Heart left ventricle (tissue), 13 donors: ENCODE measurements at regions not wholly inside any gene's neighbourhood (a gene's known extent, or its start where the extent isn't known, plus 50 kb on each side); places are given as distances from the start of the nearest gene placed in this dataset.

Experiments
- POLR2A ChIP-seq, 2 donors: fragments of 450-650 bp; IDR thresholded peaks; one replicate each; pipeline ENCODE4 v1.6.1; 2017; ENCODE audit warnings: antibody characterized with exemption in 2 of 2, mild to moderate bottlenecking in 2 of 2, moderate library complexity in 2 of 2
- TF ChIP-seq, protein P1 (sequence below), 12 donors: fragments of 200-600 bp; sonication (generic) in 4 of 12; IDR thresholded peaks; one replicate each; pipeline versions ENCODE4 v1.5.0 to v1.8.0; 2018 to 2022; ENCODE audit warnings: antibody characterized with exemption in 12 of 12, mild to moderate bottlenecking in 5 of 12
- donor health status: ischemic (EF 13 %, LVEDD 7.1; RV severe dilation, severe dysfunction).
- donor health status: DM: no; HTN: yes; CAD: no.
- donor health status: DM: no; HTN: no; CAD: no.
- donor health status: ischemic (EF 25% LVEDD 6.9; RV normal size, moderate dysfunction).
- donor health status: ischemic (EF 25% LVEDD 5.7; RV mildly dilated, moderate dysfunction).
- donor health status: ischemic (EF 35%, LVEDD 5.7; RV mildly dilated, moderate dysfunction).
- donor health status: nonischemic (EF 11% LVEDD 7.7; RV severe dilation, severe dysfunction).
- donor health status: DM: yes; HTN: yes; CAD: no.
- donor health status: PGD.
- donor health status: ischemic (EF 29% LVEDD 5.4; RV normal size, mild dysfunction).
- donor health status: nonischemic (EF 23%, LVEDD 6.1; RV moderate dilation, normal function).

DNA sequence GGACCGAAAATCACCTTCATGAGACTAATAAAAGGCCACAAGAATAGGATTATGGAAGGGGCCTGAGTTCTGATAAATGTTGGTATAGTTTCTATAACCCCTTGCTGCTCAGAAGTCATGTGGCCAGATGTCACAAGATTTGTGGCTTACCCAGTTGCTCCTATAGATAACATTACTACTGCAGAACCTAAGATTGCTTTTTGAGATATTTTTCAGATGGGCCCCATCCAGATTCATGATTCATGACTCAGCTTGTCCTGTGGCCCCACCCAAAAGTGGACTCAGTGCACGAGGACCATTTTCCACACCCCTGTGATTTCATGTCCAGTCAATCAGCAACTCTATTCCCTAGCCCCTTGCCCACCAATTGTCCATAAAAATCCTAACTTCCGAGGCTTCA lies 209.0 kb downstream of the ACTR3B start:
- TF ChIP-seq POLR2A (IDR thresholded peaks at IDR 0.05) = no peak
- TF ChIP-seq, protein P1, sequence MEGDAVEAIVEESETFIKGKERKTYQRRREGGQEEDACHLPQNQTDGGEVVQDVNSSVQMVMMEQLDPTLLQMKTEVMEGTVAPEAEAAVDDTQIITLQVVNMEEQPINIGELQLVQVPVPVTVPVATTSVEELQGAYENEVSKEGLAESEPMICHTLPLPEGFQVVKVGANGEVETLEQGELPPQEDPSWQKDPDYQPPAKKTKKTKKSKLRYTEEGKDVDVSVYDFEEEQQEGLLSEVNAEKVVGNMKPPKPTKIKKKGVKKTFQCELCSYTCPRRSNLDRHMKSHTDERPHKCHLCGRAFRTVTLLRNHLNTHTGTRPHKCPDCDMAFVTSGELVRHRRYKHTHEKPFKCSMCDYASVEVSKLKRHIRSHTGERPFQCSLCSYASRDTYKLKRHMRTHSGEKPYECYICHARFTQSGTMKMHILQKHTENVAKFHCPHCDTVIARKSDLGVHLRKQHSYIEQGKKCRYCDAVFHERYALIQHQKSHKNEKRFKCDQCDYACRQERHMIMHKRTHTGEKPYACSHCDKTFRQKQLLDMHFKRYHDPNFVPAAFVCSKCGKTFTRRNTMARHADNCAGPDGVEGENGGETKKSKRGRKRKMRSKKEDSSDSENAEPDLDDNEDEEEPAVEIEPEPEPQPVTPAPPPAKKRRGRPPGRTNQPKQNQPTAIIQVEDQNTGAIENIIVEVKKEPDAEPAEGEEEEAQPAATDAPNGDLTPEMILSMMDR (IDR thresholded peaks at IDR 0.05) = no peak
